Fibroblast of lung (primary cell): ENCODE measurements at regions not wholly inside any gene's neighbourhood (a gene's known extent, or its start where the extent isn't known, plus 50 kb on each side); places are given as distances from the start of the nearest gene placed in this dataset.
A peak's percentile ranks its signal among the peaks of the same experiment; 100 is the strongest.

ENCODE experiments used
- DNase-seq, 2 donors: peaks; one replicate each; pipeline versions ENCODE4 v3.0.0 to v3.0.0-alpha.2; 2010; ENCODE audit warnings: low read depth in 2 of 2
- H2AFZ ChIP-seq: 2 replicates; pipeline ENCODE4 v1.5.1; 2012; ENCODE audit warnings: low read length, control low read depth, inconsistent platforms
- H3K27ac ChIP-seq: 2 replicates; pipeline ENCODE4 v1.5.1; 2011; ENCODE audit warnings: low read length, control low read depth; ENCODE audit not compliant: insufficient read depth
- H3K27me3 ChIP-seq: 2 replicates; pipeline ENCODE4 v1.5.1; 2011; ENCODE audit warnings: mild to moderate bottlenecking, low read length; ENCODE audit not compliant: control insufficient read depth, insufficient read depth
- H3K36me3 ChIP-seq: 2 replicates; pipeline ENCODE4 v1.5.1; 2011; ENCODE audit warnings: low read length; ENCODE audit not compliant: control insufficient read depth, insufficient read depth
- H3K4me1 ChIP-seq: 2 replicates; pipeline ENCODE4 v1.5.1; 2011; ENCODE audit warnings: low read length; ENCODE audit not compliant: control insufficient read depth, insufficient read depth; ENCODE audit errors: extremely low read depth
- H3K4me2 ChIP-seq: 2 replicates; pipeline ENCODE4 v1.5.1; 2011; ENCODE audit warnings: low read length, control low read depth; ENCODE audit not compliant: insufficient read depth; ENCODE audit errors: extremely low read depth
- H3K4me3 ChIP-seq, 4 experiments: fragments of 200-600 bp in 1 of 4; sonication (generic) in 1 of 4; replicated peaks in 1 of 4; 2 replicates each; pipeline ENCODE4 v1.5.1; 2011 to 2016; ENCODE audit warnings: low read length in 4 of 4, low read depth in 3 of 4, mild to moderate bottlenecking in 3 of 4, control low read depth in 2 of 4, inconsistent platforms in 1 of 4, mixed read lengths in 1 of 4; ENCODE audit not compliant: insufficient read depth in 1 of 4; ENCODE audit errors: control extremely low read depth in 1 of 4
- H3K79me2 ChIP-seq: 2 replicates; pipeline ENCODE4 v1.5.1; 2012; ENCODE audit warnings: mild to moderate bottlenecking, low read length, inconsistent platforms; ENCODE audit not compliant: control insufficient read depth, insufficient read depth
- H3K9ac ChIP-seq: 2 replicates; pipeline ENCODE4 v1.5.1; 2011; ENCODE audit warnings: mild to moderate bottlenecking, low read length, control low read depth; ENCODE audit not compliant: insufficient read depth
- H3K9me3 ChIP-seq: 2 replicates; pipeline ENCODE4 v1.5.1; 2012; ENCODE audit warnings: low read depth, low read length; ENCODE audit not compliant: control insufficient read depth, insufficient read depth
- H4K20me1 ChIP-seq: 2 replicates; pipeline ENCODE4 v1.5.1; 2011; ENCODE audit warnings: low read length; ENCODE audit not compliant: control insufficient read depth, insufficient read depth; ENCODE audit errors: extremely low read depth
- EZH2 ChIP-seq: IDR thresholded peaks from 2 replicates; pipeline ENCODE4 v1.5.1; 2012; ENCODE audit warnings: low read length, control low read depth, mild to moderate bottlenecking; ENCODE audit errors: missing control alignments
- TF ChIP-seq, protein P1 (sequence below), 2 donors: IDR thresholded peaks in 1 of 2; conservative IDR thresholded peaks in 1 of 2; 1 replicate in 1 of 2; 2 replicates in 1 of 2; pipeline ENCODE4 v1.5.1; 2011 to 2012; ENCODE audit warnings: low read length in 2 of 2, control low read depth in 1 of 2, inconsistent platforms in 1 of 2, low read depth in 1 of 2, mild to moderate bottlenecking in 1 of 2

DNA sequence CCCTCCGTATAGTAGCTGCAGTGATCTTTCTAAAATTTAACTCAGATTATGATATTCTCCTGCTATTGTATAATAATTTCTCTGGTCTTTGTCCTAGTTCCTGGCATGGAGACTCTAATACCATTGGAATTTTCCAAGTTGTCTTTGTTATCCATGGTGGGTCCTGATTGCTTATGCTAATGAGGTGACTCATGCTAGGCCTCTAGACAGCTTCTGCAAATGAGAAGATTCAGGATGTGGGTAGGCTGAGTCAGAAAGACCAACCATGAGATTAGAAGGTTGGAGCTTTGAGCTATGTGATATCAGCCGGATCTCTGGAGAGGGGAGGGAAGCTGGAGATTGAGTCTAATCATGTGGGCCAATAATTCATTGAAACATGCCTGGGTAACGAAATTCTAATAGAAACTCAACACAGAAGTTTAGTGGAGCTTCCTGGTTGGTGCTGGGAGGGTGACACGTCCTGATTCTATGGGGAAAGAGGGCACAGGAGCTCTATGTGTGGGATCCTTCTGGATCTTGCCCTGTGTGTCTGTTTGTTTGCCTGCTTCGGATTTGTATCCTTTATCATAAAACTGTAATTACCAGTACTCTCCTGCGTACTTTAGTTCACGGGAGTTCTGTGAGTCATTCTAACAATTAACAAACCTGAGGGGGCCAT lies 73.2 kb upstream of the CNIH3 start:
- Histone ChIP-seq H3K9me3 (no peaks in the 10 kb centered on the region), H2AFZ (peak overlapping the region; percentile 10), H3K27ac (peak overlapping the region; percentile 82), H3K4me3 (peak overlapping the region in 1 of 4 experiments; percentile 9), H3K9ac (no peak overlapping the region), H3K4me2 (peak overlapping the region; percentile 9), H3K36me3 (no peaks in the 10 kb centered on the region), H3K4me1 (peaks cover 23% of the 10 kb centered on the region), H3K79me2 (no peaks in the 10 kb centered on the region), H3K27me3 (no peaks in the 10 kb centered on the region), H4K20me1 (no peaks in the 10 kb centered on the region)
- peak; percentile 92 to 100 for DNase-seq
- TF ChIP-seq EZH2 = no peak
- TF ChIP-seq, protein P1, sequence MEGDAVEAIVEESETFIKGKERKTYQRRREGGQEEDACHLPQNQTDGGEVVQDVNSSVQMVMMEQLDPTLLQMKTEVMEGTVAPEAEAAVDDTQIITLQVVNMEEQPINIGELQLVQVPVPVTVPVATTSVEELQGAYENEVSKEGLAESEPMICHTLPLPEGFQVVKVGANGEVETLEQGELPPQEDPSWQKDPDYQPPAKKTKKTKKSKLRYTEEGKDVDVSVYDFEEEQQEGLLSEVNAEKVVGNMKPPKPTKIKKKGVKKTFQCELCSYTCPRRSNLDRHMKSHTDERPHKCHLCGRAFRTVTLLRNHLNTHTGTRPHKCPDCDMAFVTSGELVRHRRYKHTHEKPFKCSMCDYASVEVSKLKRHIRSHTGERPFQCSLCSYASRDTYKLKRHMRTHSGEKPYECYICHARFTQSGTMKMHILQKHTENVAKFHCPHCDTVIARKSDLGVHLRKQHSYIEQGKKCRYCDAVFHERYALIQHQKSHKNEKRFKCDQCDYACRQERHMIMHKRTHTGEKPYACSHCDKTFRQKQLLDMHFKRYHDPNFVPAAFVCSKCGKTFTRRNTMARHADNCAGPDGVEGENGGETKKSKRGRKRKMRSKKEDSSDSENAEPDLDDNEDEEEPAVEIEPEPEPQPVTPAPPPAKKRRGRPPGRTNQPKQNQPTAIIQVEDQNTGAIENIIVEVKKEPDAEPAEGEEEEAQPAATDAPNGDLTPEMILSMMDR (conservative IDR thresholded peaks at IDR 0.05 in 1 of 2, IDR thresholded peaks at IDR 0.05 in 1 of 2; ENCODE audit: low read depth in 1 of 2, low read length in 2 of 2) = no peak

DNA sequence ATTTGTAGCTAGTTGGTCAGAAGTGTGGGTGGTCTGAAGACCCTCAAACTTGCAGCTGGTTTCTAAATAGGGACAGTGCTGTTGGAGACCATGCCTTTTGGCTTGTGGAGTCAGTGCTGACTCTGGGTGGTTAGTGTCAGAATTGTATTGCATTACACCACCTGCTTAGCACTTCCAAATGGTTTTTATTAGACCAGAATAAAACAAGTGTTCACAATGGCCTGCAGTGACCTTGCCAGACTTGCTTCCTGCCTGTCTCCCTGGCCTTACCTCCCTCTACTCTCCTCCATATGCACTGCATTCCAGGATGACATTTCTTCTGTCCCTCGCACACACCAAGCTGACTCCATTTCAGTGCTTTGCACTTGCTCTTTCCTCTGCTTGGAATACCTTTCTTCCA lies 72.7 kb upstream of the CNIH3 start:
- H3K4me2 ChIP-seq = peak overlapping the region; percentile 9
- no peaks in the 10 kb centered on the region for H3K27me3 ChIP-seq
- H3K79me2 ChIP-seq = no peaks in the 10 kb centered on the region
- DNase-seq = peak in 1 of 2 donors; percentile 61
- H2AFZ ChIP-seq = no peak overlapping the region
- peak overlapping the region; percentile 82 for H3K27ac ChIP-seq
- H3K36me3 ChIP-seq = no peaks in the 10 kb centered on the region
- no peaks in the 10 kb centered on the region for H4K20me1 ChIP-seq
- H3K9ac ChIP-seq = no peak overlapping the region
- peak overlapping the region in 1 of 4 experiments; percentile 9 for H3K4me3 ChIP-seq
- no peaks in the 10 kb centered on the region for H3K9me3 ChIP-seq
- no peak for TF ChIP-seq EZH2
- TF ChIP-seq, protein P1 (conservative IDR thresholded peaks at IDR 0.05 in 1 of 2, IDR thresholded peaks at IDR 0.05 in 1 of 2; ENCODE audit: low read depth in 1 of 2, low read length in 2 of 2) = no peak
- H3K4me1 ChIP-seq = peaks cover 23% of the 10 kb centered on the region

DNA sequence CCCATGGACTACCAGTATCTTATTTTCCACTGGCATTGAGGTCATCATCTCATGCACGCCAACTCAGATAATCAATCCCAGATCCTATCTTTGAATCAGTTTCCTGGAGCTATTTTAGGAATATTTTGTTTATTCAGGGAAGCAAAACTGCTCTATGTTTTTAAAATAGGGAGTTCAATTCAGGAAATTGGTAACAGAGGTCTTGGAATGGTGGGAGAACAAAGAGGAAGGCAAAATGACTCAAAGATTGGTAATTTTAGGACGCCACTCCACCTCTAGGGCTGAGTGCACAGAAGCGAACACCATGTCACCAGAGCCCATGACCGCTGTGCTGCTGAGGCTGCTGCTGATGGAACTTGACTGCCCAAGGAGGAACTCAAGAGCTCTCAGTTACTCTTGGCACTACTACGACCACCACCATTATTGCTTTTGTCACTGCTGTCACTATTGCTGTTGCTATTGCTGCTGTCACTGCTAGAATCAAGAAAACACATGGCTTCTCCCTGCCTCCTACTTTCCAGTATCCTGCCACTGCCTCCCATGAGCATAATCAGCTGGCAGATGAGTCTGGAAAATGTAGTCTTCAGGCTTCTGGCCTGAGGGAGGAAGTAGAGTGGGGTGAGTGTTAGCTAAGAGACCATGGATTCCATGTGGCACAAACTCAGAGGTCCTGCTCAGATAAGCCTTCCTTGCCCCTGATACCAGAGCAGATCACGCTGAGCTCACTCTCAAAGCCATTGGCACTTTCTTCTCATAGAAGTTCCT lies 71.6 kb upstream of the CNIH3 start:
- Histone ChIP-seq H3K4me1 (peaks cover 23% of the 10 kb centered on the region), H3K9me3 (no peaks in the 10 kb centered on the region), H2AFZ (peak overlapping the region; percentile 28), H3K79me2 (no peaks in the 10 kb centered on the region), H3K27me3 (no peaks in the 10 kb centered on the region), H4K20me1 (no peaks in the 10 kb centered on the region), H3K27ac (peak overlapping the region; percentile 69), H3K4me2 (no peak overlapping the region), H3K9ac (no peak overlapping the region), H3K36me3 (no peaks in the 10 kb centered on the region), H3K4me3 (no peak overlapping the region)
- no peak for TF ChIP-seq EZH2
- TF ChIP-seq, protein P1 (conservative IDR thresholded peaks at IDR 0.05 in 1 of 2, IDR thresholded peaks at IDR 0.05 in 1 of 2; ENCODE audit: low read depth in 1 of 2, low read length in 2 of 2) = no peak
- DNase-seq = peak in 1 of 2 donors; percentile 47
